ENCODE measurements at regions not wholly inside any gene's neighbourhood (a gene's known extent, or its start where the extent isn't known, plus 50 kb on each side); places are given as distances from the start of the nearest gene placed in this dataset.

DNA sequence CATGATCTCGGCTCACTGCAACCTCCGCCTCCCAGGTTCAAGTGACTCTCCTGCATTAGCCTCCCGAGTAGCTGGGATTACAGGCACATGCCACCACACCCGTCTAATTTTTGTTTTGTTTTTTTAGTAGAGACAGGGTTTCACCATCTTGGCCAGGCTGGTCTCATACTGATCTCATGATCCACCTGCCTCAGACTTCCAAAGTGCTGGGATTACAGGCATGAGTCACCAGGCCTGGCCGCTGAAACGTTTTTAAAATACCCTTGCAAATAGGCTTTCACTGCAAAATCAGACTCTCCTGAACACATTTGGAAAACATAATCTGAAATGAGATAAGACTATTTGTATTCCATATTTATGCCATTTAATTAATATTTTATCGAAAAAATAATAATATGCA lies 826.1 kb upstream of the CNTN5 start:
- POLR2A ChIA-PET, result no interaction called here
- TF ChIP-seq SETDB1 (IDR thresholded peaks at IDR 0.05; ENCODE audit: low read length), result no peak
- TF ChIP-seq, protein P1, sequence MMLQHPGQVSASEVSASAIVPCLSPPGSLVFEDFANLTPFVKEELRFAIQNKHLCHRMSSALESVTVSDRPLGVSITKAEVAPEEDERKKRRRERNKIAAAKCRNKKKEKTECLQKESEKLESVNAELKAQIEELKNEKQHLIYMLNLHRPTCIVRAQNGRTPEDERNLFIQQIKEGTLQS (IDR thresholded peaks at IDR 0.05), result peak; percentile 38; the same call in 1 of the 2 replicates
- TF ChIP-seq, protein P1 (CRISPR knock-in tag; conservative IDR thresholded peaks at IDR 0.05), result no peak
- no peaks in the 10 kb centered on the region for H3K4me1 ChIP-seq (replicated peaks in 1 of 2; ENCODE audit: control insufficient read depth in 2 of 2, insufficient read depth in 2 of 2, low read length in 2 of 2)
- H3K4me2 ChIP-seq (ENCODE audit: insufficient read depth, low read length), result no peak overlapping the region
- FAIRE-seq (no peak), DNase-seq (ENCODE audit: extremely low read depth in 1 of 4, low spot score in 3 of 4) (peak in 1 of 4 experiments; percentile 9), ATAC-seq (no peak)
- no peaks in the 10 kb centered on the region for H3K36me3 ChIP-seq (ENCODE audit: control insufficient read depth, insufficient read depth, low read length)
- H3K9me3 ChIP-seq (replicated peaks; ENCODE audit: control insufficient read depth, insufficient read depth, low read depth, low read length), result no peaks in the 10 kb centered on the region
- no peak overlapping the region for H3K4me3 ChIP-seq
- in situ Hi-C loops (cut with MboI) (no loop called here), intact Hi-C loops (cut with micrococcal nuclease) (no loop called here)
- H3K9ac ChIP-seq (ENCODE audit: insufficient read depth in 1 of 2, low read depth in 2 of 2, low read length in 2 of 2), result no peak overlapping the region
- no peaks in the 10 kb centered on the region for H3K9me1 ChIP-seq (ENCODE audit: control insufficient read depth, insufficient read depth, low read length)
- 37% methylated on average over 7 of the region's 7 CpGs for WGBS (ENCODE audit: insufficient coverage, low coverage, missing lambda C conversion rate)
- H3K27ac ChIP-seq (ENCODE audit: extremely low read depth, low read depth, low read length), result no peak overlapping the region
- CTCF ChIA-PET (ENCODE audit: low intra/inter-chr PET ratio), result no interaction called here
- H3K27me3 ChIP-seq (ENCODE audit: control insufficient read depth in 2 of 2, insufficient read depth in 2 of 2, low read length in 2 of 2), result no peaks in the 10 kb centered on the region
- no peak overlapping the region for H2AFZ ChIP-seq (ENCODE audit: low read depth, low read length)
- BruUV-seq (replicated peaks), result no TSS peak
- H4K20me1 ChIP-seq (replicated peaks; ENCODE audit: control insufficient read depth, insufficient read depth, low read length), result no peaks in the 10 kb centered on the region
- H3K79me2 ChIP-seq (ENCODE audit: control insufficient read depth, insufficient read depth, low read length), result no peaks in the 10 kb centered on the region

DNA sequence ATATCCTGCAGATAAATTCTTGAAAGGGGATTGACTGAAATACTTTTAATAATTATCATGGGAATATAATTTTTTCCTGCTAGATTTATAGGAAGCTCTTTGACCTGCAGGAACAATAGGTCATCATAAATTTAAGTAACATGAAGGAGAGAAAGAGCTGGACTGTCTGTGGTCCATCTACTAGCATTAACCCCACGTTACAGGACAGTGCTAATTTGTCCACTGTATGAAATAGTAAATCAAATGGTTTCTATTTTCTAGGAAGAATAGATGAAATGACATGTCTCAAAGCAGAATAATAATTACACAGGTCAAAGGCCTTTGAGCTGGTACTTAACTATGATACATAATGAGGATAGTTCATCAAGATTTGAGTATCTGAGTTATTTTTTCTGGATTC lies 825.4 kb upstream of the CNTN5 start:
- ChIA-PET CTCF (ENCODE audit: low intra/inter-chr PET ratio) (no interaction called here), POLR2A (no interaction called here)
- Histone ChIP-seq H3K36me3 (ENCODE audit: control insufficient read depth, insufficient read depth, low read length) (no peaks in the 10 kb centered on the region), H3K4me1 (replicated peaks in 1 of 2; ENCODE audit: control insufficient read depth in 2 of 2, insufficient read depth in 2 of 2, low read length in 2 of 2) (no peaks in the 10 kb centered on the region), H3K4me2 (ENCODE audit: insufficient read depth, low read length) (no peak overlapping the region), H2AFZ (ENCODE audit: low read depth, low read length) (no peak overlapping the region), H3K9me3 (replicated peaks; ENCODE audit: control insufficient read depth, insufficient read depth, low read depth, low read length) (no peaks in the 10 kb centered on the region), H4K20me1 (replicated peaks; ENCODE audit: control insufficient read depth, insufficient read depth, low read length) (no peaks in the 10 kb centered on the region), H3K27me3 (ENCODE audit: control insufficient read depth in 2 of 2, insufficient read depth in 2 of 2, low read length in 2 of 2) (no peaks in the 10 kb centered on the region), H3K9me1 (ENCODE audit: control insufficient read depth, insufficient read depth, low read length) (no peaks in the 10 kb centered on the region), H3K79me2 (ENCODE audit: control insufficient read depth, insufficient read depth, low read length) (no peaks in the 10 kb centered on the region), H3K9ac (ENCODE audit: insufficient read depth in 1 of 2, low read depth in 2 of 2, low read length in 2 of 2) (no peak overlapping the region), H3K27ac (ENCODE audit: extremely low read depth, low read depth, low read length) (no peak overlapping the region), H3K4me3 (no peak overlapping the region)
- in situ Hi-C loops (cut with MboI) (no loop called here), intact Hi-C loops (cut with micrococcal nuclease) (no loop called here)
- DNase-seq (ENCODE audit: extremely low read depth in 1 of 4, low spot score in 3 of 4) (no peak), ATAC-seq (no peak), FAIRE-seq (no peak)
- no TSS peak for BruUV-seq (replicated peaks)
- WGBS (ENCODE audit: insufficient coverage, low coverage, missing lambda C conversion rate), result 26% methylated on average over 1 of the region's 1 CpG
- TF ChIP-seq ERF (CRISPR knock-in tag; IDR thresholded peaks at IDR 0.05) (no peak), TBL1XR1 (IDR thresholded peaks at IDR 0.05; ENCODE audit: low read length in 2 of 2) (no peak), CHD4 (IDR thresholded peaks at IDR 0.05; ENCODE audit: insufficient read depth, insufficient replicate concordance, low read depth, low read length, poor library complexity, severe bottlenecking) (no peak), FOXJ2 (tag; IDR thresholded peaks at IDR 0.05) (no peak)
- TF ChIP-seq, protein P2, sequence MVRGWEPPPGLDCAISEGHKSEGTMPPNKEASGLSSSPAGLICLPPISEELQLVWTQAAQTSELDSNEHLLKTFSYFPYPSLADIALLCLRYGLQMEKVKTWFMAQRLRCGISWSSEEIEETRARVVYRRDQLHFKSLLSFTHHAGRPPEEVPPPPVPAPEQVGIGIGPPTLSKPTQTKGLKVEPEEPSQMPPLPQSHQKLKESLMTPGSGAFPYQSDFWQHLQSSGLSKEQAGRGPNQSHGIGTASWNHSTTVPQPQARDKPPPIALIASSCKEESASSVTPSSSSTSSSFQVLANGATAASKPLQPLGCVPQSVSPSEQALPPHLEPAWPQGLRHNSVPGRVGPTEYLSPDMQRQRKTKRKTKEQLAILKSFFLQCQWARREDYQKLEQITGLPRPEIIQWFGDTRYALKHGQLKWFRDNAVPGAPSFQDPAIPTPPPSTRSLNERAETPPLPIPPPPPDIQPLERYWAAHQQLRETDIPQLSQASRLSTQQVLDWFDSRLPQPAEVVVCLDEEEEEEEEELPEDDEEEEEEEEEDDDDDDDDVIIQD (CRISPR knock-in tag; IDR thresholded peaks at IDR 0.05), result no peak
- TF ChIP-seq, protein P3, sequence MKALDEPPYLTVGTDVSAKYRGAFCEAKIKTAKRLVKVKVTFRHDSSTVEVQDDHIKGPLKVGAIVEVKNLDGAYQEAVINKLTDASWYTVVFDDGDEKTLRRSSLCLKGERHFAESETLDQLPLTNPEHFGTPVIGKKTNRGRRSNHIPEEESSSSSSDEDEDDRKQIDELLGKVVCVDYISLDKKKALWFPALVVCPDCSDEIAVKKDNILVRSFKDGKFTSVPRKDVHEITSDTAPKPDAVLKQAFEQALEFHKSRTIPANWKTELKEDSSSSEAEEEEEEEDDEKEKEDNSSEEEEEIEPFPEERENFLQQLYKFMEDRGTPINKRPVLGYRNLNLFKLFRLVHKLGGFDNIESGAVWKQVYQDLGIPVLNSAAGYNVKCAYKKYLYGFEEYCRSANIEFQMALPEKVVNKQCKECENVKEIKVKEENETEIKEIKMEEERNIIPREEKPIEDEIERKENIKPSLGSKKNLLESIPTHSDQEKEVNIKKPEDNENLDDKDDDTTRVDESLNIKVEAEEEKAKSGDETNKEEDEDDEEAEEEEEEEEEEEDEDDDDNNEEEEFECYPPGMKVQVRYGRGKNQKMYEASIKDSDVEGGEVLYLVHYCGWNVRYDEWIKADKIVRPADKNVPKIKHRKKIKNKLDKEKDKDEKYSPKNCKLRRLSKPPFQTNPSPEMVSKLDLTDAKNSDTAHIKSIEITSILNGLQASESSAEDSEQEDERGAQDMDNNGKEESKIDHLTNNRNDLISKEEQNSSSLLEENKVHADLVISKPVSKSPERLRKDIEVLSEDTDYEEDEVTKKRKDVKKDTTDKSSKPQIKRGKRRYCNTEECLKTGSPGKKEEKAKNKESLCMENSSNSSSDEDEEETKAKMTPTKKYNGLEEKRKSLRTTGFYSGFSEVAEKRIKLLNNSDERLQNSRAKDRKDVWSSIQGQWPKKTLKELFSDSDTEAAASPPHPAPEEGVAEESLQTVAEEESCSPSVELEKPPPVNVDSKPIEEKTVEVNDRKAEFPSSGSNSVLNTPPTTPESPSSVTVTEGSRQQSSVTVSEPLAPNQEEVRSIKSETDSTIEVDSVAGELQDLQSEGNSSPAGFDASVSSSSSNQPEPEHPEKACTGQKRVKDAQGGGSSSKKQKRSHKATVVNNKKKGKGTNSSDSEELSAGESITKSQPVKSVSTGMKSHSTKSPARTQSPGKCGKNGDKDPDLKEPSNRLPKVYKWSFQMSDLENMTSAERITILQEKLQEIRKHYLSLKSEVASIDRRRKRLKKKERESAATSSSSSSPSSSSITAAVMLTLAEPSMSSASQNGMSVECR (CRISPR knock-in tag; IDR thresholded peaks at IDR 0.05), result no peak

All from K562 (cell line).